Neuronal stem cell (in vitro differentiated cells): ENCODE measurements at regions not wholly inside any gene's neighbourhood (a gene's known extent, or its start where the extent isn't known, plus 50 kb on each side); places are given as distances from the start of the nearest gene placed in this dataset.

Experiments
- DNase-seq: peaks from one replicate; pipeline ENCODE4 v3.0.0-alpha.2; 2013; ENCODE audit warnings: low spot score
- H2AFZ ChIP-seq: one replicate; pipeline ENCODE4 v1.6.1; 2013; ENCODE audit warnings: mild to moderate bottlenecking, low read length, inconsistent platforms
- H2AK5ac ChIP-seq: 2 replicates; pipeline ENCODE4 v1.6.1; 2013; ENCODE audit warnings: low read depth, mild to moderate bottlenecking, inconsistent platforms, low read length, moderate library complexity, mixed read lengths
- H2BK120ac ChIP-seq: 2 replicates; pipeline ENCODE4 v1.6.1; 2013; ENCODE audit warnings: low read depth, mild to moderate bottlenecking, inconsistent platforms, low read length, moderate library complexity, mixed read lengths
- H2BK12ac ChIP-seq: one replicate; pipeline ENCODE4 v1.6.1; 2013; ENCODE audit warnings: low read length, inconsistent platforms
- H2BK15ac ChIP-seq: 2 replicates; pipeline ENCODE4 v1.6.1; 2013; ENCODE audit warnings: mild to moderate bottlenecking, low read length, inconsistent platforms, mixed read lengths
- H2BK5ac ChIP-seq: one replicate; pipeline ENCODE4 v1.6.1; 2013; ENCODE audit warnings: inconsistent platforms, mild to moderate bottlenecking, low read length, moderate library complexity
- H3K14ac ChIP-seq: one replicate; pipeline ENCODE4 v1.6.1; 2013; ENCODE audit warnings: low read length, inconsistent platforms
- H3K18ac ChIP-seq: 2 replicates; pipeline ENCODE4 v1.6.1; 2013; ENCODE audit warnings: low read length, inconsistent platforms
- H3K23ac ChIP-seq: 2 replicates; pipeline ENCODE4 v1.6.1; 2013; ENCODE audit warnings: low read depth, mild to moderate bottlenecking, mixed read lengths, low read length, inconsistent platforms; ENCODE audit not compliant: poor library complexity
- H3K27ac ChIP-seq: replicated peaks from 3 replicates; pipeline ENCODE4 v1.5.1; 2013; ENCODE audit warnings: low read length, inconsistent platforms
- H3K27me3 ChIP-seq, 3 experiments: 2 replicates each; pipeline ENCODE4 v1.6.1; 2013; ENCODE audit warnings: low read length in 3 of 3, mild to moderate bottlenecking in 2 of 3, inconsistent platforms in 1 of 3, low read depth in 1 of 3, mixed read lengths in 1 of 3, moderate library complexity in 1 of 3; ENCODE audit not compliant: control insufficient read depth in 3 of 3, insufficient read depth in 3 of 3
- H3K36me3 ChIP-seq, 2 donors: replicated peaks in 1 of 2; 2 replicates each; pipeline ENCODE4 v1.6.1; 2013; ENCODE audit warnings: low read length in 2 of 2; ENCODE audit not compliant: control insufficient read depth in 2 of 2, insufficient read depth in 2 of 2
- H3K4ac ChIP-seq: 2 replicates; pipeline ENCODE4 v1.6.1; 2013; ENCODE audit warnings: inconsistent platforms, mild to moderate bottlenecking, low read length, moderate library complexity
- H3K4me1 ChIP-seq, 2 donors: 1 replicate in 1 of 2; 2 replicates in 1 of 2; pipeline ENCODE4 v1.6.1; 2013; ENCODE audit warnings: low read length in 2 of 2, low read depth in 1 of 2; ENCODE audit not compliant: control insufficient read depth in 2 of 2, insufficient read depth in 1 of 2
- H3K4me2 ChIP-seq: one replicate; pipeline ENCODE4 v1.6.1; 2013; ENCODE audit warnings: mild to moderate bottlenecking, low read length, inconsistent platforms; ENCODE audit not compliant: insufficient read depth, poor library complexity, severe bottlenecking
- H3K4me3 ChIP-seq, 2 donors: 2 replicates each; pipeline ENCODE4 v1.5.1; 2013; ENCODE audit warnings: low read length in 2 of 2, mild to moderate bottlenecking in 2 of 2, inconsistent platforms in 1 of 2, moderate library complexity in 1 of 2
- H3K79me1 ChIP-seq: one replicate; pipeline ENCODE4 v1.6.1; 2013; ENCODE audit warnings: low read depth, mild to moderate bottlenecking, inconsistent platforms, low read length, moderate library complexity
- H3K9ac ChIP-seq: one replicate; pipeline ENCODE4 v1.6.1; 2013; ENCODE audit warnings: mild to moderate bottlenecking, low read depth, low read length, inconsistent platforms; ENCODE audit not compliant: poor library complexity
- H3K9me3 ChIP-seq, 2 donors: replicated peaks in 1 of 2; 2 replicates each; pipeline versions ENCODE3 to v1.6.1; 2013; ENCODE audit warnings: low read length in 2 of 2, mild to moderate bottlenecking in 2 of 2, inconsistent platforms in 1 of 2, low read depth in 1 of 2, mixed read lengths in 1 of 2, moderate library complexity in 1 of 2; ENCODE audit not compliant: control insufficient read depth in 2 of 2, insufficient read depth in 1 of 2
- H4K8ac ChIP-seq: one replicate; pipeline ENCODE4 v1.6.1; 2013; ENCODE audit warnings: low read depth, mild to moderate bottlenecking, inconsistent platforms, low read length, moderate library complexity
- H4K91ac ChIP-seq: one replicate; pipeline ENCODE4 v1.6.1; 2013; ENCODE audit warnings: low read length, low read depth, mild to moderate bottlenecking, inconsistent platforms; ENCODE audit not compliant: poor library complexity
- WGBS, 2 donors: extraction: QIAGEN DNeasy Blood & Tissue Kit; methylation state at CpG; one replicate each; pipeline ENCODE4 v1.1.7; 2013; ENCODE audit warnings: missing lambda C conversion rate in 2 of 2, mixed read lengths in 1 of 2; ENCODE audit not compliant: insufficient read length in 2 of 2, insufficient replicate concordance in 1 of 2; ENCODE audit errors: extremely low coverage in 2 of 2; 5-methylcytosine and 5-hydroxymethylcytosine counted together

- no peak overlapping the region for H2AK5ac ChIP-seq
- no peak overlapping the region for H3K4me2 ChIP-seq
- no peak overlapping the region for H3K14ac ChIP-seq
- no peak overlapping the region for H3K4ac ChIP-seq
- H3K36me3 ChIP-seq: no peaks in the 10 kb centered on the region
- H2AFZ ChIP-seq: no peak overlapping the region
- H3K4me3 ChIP-seq: no peak overlapping the region
- no peak overlapping the region for H2BK15ac ChIP-seq
- no peaks in the 10 kb centered on the region for H3K79me1 ChIP-seq
- H3K27me3 ChIP-seq: no peaks in the 10 kb centered on the region
- no peaks in the 10 kb centered on the region for H3K9me3 ChIP-seq
- no peak for DNase-seq
- H2BK12ac ChIP-seq: no peak overlapping the region
- H3K18ac ChIP-seq: peak overlapping the region; percentile 29
- no peak overlapping the region for H3K9ac ChIP-seq
- no peak overlapping the region for H2BK120ac ChIP-seq
- H4K8ac ChIP-seq: no peak overlapping the region
- H3K23ac ChIP-seq: no peak overlapping the region
- H3K4me1 ChIP-seq: peaks cover 3 to 10% of the 10 kb centered on the region in 2 donors
- no peak overlapping the region for H3K27ac ChIP-seq
- no peak overlapping the region for H4K91ac ChIP-seq
- H2BK5ac ChIP-seq: no peak overlapping the region
- no CpG with 5 or more reads among the region's 1 CpG for WGBS, 2 donors
Measured at GRCh38 chr2:204299766-204300165, 245.5 kb upstream of the PARD3B start.

- H3K36me3 ChIP-seq: no peaks in the 10 kb centered on the region
- DNase-seq: no peak
- no peaks in the 10 kb centered on the region for H3K27me3 ChIP-seq
- no peak overlapping the region for H3K4me3 ChIP-seq
- H3K4me1 ChIP-seq: peaks cover 0 to 6% of the 10 kb centered on the region in 2 donors
- H4K8ac ChIP-seq: no peak overlapping the region
- H3K79me1 ChIP-seq: no peaks in the 10 kb centered on the region
- no peak overlapping the region for H2AFZ ChIP-seq
- H2BK12ac ChIP-seq: no peak overlapping the region
- no peak overlapping the region for H3K4ac ChIP-seq
- H3K18ac ChIP-seq: no peak overlapping the region
- no peak overlapping the region for H2BK120ac ChIP-seq
- H3K9ac ChIP-seq: no peak overlapping the region
- H3K14ac ChIP-seq: no peak overlapping the region
- H2AK5ac ChIP-seq: no peak overlapping the region
- H3K4me2 ChIP-seq: no peak overlapping the region
- no peak overlapping the region for H2BK15ac ChIP-seq
- no peak overlapping the region for H2BK5ac ChIP-seq
- no peak overlapping the region for H3K27ac ChIP-seq
- WGBS, 2 donors: no CpG with 5 or more reads among the region's 4 CpGs
- H3K9me3 ChIP-seq: no peaks in the 10 kb centered on the region
- H3K23ac ChIP-seq: no peak overlapping the region
- H4K91ac ChIP-seq: no peak overlapping the region
Measured at GRCh38 chr2:204306667-204307066, 238.6 kb upstream of the PARD3B start.

GRCh38 chr2:204312105-204312504, 233.2 kb upstream of the PARD3B start:
- DNase-seq: no peak
- no peak overlapping the region for H3K18ac ChIP-seq
- WGBS, 2 donors: no CpG with 5 or more reads among the region's 8 CpGs

GRCh38 chr2:204313256-204313655, 232.0 kb upstream of the PARD3B start:
- H2BK15ac ChIP-seq: no peak overlapping the region
- no peak overlapping the region for H4K8ac ChIP-seq
- H2BK5ac ChIP-seq: no peak overlapping the region
- H3K27ac ChIP-seq: no peak overlapping the region
- no peak overlapping the region for H3K23ac ChIP-seq
- no peaks in the 10 kb centered on the region for H3K79me1 ChIP-seq
- no peak for DNase-seq
- H3K4me1 ChIP-seq: peaks cover 7 to 9% of the 10 kb centered on the region in 2 donors
- H2AK5ac ChIP-seq: no peak overlapping the region
- no peak overlapping the region for H3K18ac ChIP-seq
- H3K36me3 ChIP-seq: no peaks in the 10 kb centered on the region
- H3K14ac ChIP-seq: no peak overlapping the region
- H2BK120ac ChIP-seq: no peak overlapping the region
- no peak overlapping the region for H3K4ac ChIP-seq
- no peak overlapping the region for H3K9ac ChIP-seq
- no peak overlapping the region for H4K91ac ChIP-seq
- no peak overlapping the region for H2BK12ac ChIP-seq
- no peak overlapping the region for H3K4me2 ChIP-seq
- H3K9me3 ChIP-seq: no peaks in the 10 kb centered on the region
- no peaks in the 10 kb centered on the region for H3K27me3 ChIP-seq
- H3K4me3 ChIP-seq: no peak overlapping the region
- WGBS, 2 donors: no CpG with 5 or more reads among the region's 1 CpG
- peak overlapping the region; percentile 72 for H2AFZ ChIP-seq

More at GRCh38 chr2:204312105-204312504, 233.2 kb upstream of the PARD3B start:
- Histone ChIP-seq H2BK12ac (no peak overlapping the region), H3K4me3 (no peak overlapping the region), H3K23ac (no peak overlapping the region), H3K4me2 (no peak overlapping the region), H3K9ac (no peak overlapping the region), H3K79me1 (no peaks in the 10 kb centered on the region), H3K27me3 (no peaks in the 10 kb centered on the region), H4K8ac (no peak overlapping the region), H2BK120ac (no peak overlapping the region), H3K27ac (peak overlapping the region; percentile 60), H3K14ac (no peak overlapping the region), H3K4me1 (peaks cover 7 to 9% of the 10 kb centered on the region in 2 donors), H2BK15ac (no peak overlapping the region), H3K4ac (no peak overlapping the region), H2AK5ac (no peak overlapping the region), H2AFZ (peak overlapping the region; percentile 30), H3K9me3 (no peaks in the 10 kb centered on the region), H4K91ac (no peak overlapping the region), H2BK5ac (no peak overlapping the region), H3K36me3 (no peaks in the 10 kb centered on the region)
